ENCODE measurements at regions not wholly inside any gene's neighbourhood (a gene's known extent, or its start where the extent isn't known, plus 50 kb on each side); places are given as distances from the start of the nearest gene placed in this dataset.
"Not testable (repeated sequence)": the region's sequence is repeated elsewhere in the genome, so short reads cannot be mapped to it uniquely, and the experiment has no call there.

DNA sequence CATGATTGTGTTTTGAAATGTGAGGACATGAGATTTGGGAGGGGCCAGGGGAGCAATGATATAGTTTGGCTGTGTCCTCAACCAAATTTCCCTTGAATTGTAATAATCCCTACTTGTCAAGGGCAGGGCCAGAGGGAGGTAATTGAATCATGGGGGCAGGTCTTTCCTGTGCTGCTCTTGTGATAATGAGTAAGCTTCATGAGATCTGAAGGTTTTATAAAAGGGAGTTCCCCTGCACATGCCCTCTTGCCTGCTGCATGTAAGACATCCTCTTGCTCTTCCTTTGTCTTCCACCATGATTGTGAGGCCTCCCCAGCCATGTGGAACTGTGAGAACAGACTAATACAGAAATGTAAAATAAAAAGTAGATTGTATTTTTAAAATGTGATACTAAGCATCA lies 1294.9 kb downstream of the ADGRL3 start:
- Histone ChIP-seq H3K9me3 (no peaks in the 10 kb centered on the region), H3K27ac (no peak overlapping the region), H3K4me3 (no peak overlapping the region), H3K36me3 (no peaks in the 10 kb centered on the region), H3K4me1 (no peaks in the 10 kb centered on the region), H3K27me3 (no peaks in the 10 kb centered on the region)
- DNase-seq (ENCODE audit: low spot score) = no peak
- TF ChIP-seq, protein P1, sequence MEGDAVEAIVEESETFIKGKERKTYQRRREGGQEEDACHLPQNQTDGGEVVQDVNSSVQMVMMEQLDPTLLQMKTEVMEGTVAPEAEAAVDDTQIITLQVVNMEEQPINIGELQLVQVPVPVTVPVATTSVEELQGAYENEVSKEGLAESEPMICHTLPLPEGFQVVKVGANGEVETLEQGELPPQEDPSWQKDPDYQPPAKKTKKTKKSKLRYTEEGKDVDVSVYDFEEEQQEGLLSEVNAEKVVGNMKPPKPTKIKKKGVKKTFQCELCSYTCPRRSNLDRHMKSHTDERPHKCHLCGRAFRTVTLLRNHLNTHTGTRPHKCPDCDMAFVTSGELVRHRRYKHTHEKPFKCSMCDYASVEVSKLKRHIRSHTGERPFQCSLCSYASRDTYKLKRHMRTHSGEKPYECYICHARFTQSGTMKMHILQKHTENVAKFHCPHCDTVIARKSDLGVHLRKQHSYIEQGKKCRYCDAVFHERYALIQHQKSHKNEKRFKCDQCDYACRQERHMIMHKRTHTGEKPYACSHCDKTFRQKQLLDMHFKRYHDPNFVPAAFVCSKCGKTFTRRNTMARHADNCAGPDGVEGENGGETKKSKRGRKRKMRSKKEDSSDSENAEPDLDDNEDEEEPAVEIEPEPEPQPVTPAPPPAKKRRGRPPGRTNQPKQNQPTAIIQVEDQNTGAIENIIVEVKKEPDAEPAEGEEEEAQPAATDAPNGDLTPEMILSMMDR (IDR thresholded peaks at IDR 0.05) = no peak

GRCh38 chr4:62491756-62492155 lies 1291.6 kb downstream of the ADGRL3 start:
- H3K27ac ChIP-seq; H3K4me1 ChIP-seq; H3K4me3 ChIP-seq; H3K27me3 ChIP-seq; H3K9me3 ChIP-seq; H3K36me3 ChIP-seq; DNase-seq (ENCODE audit: low spot score): not testable (repeated sequence)

DNA sequence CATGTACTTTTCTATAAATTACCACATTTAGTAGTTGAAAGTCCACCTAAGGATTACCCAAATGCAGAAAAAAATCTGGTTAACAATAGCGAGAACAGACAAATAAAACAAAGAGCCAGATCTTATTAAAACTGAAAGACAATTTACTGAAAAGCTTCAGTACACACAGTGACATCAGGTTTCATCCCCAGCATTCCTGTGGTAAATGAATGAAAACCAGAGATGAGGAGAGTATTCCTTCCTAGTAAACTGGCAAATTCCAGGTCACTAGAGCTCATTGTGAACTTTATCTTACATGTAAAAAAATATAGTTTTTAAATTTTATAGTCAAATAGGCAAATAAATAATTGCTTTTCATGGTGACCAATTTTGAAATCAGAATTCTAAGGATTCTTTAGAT lies 1290.5 kb downstream of the ADGRL3 start:
- Histone ChIP-seq H3K4me1 (no peaks in the 10 kb centered on the region), H3K27ac (no peak overlapping the region), H3K9me3 (no peaks in the 10 kb centered on the region), H3K27me3 (no peaks in the 10 kb centered on the region), H3K36me3 (no peaks in the 10 kb centered on the region), H3K4me3 (no peak overlapping the region)
- TF ChIP-seq, protein P1 (IDR thresholded peaks at IDR 0.05) = no peak
- DNase-seq (ENCODE audit: low spot score) = no peak

DNA sequence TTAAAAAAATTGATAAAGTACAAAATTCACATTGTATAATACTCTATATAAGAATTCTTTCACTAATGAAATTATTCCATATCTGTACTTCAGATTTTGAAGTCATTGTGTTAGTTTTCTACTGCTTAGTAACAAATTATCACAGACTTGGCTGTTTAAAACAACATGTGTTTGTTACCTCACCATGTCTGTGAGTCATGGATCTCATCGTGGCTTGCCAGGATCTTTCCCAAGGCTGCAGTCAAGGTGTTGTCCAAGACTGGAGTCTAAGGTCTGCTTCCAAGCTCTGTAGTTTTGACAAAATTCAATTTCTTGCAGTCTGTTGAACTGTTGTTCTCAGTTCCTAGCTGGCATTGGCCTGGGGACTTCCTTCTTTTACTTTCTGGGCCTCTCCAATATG lies 1286.9 kb downstream of the ADGRL3 start:
- no peaks in the 10 kb centered on the region for H3K27me3 ChIP-seq
- H3K27ac ChIP-seq = no peak overlapping the region
- no peak for DNase-seq (ENCODE audit: low spot score)
- no peaks in the 10 kb centered on the region for H3K36me3 ChIP-seq
- H3K9me3 ChIP-seq = no peaks in the 10 kb centered on the region
- H3K4me1 ChIP-seq = no peaks in the 10 kb centered on the region
- TF ChIP-seq, protein P1 (IDR thresholded peaks at IDR 0.05) = no peak
- no peak overlapping the region for H3K4me3 ChIP-seq

GRCh38 chr4:62484357-62484756 lies 1284.2 kb downstream of the ADGRL3 start:
- TF ChIP-seq, protein P1 (IDR thresholded peaks at IDR 0.05) = no peak
- no peaks in the 10 kb centered on the region for H3K9me3 ChIP-seq
- no peaks in the 10 kb centered on the region for H3K4me1 ChIP-seq
- H3K4me3 ChIP-seq = no peak overlapping the region
- no peak overlapping the region for H3K27ac ChIP-seq
- no peaks in the 10 kb centered on the region for H3K36me3 ChIP-seq
- no peaks in the 10 kb centered on the region for H3K27me3 ChIP-seq
- DNase-seq (ENCODE audit: low spot score) = no peak

GRCh38 chr4:62482355-62482754 lies 1282.2 kb downstream of the ADGRL3 start:
- H3K4me3 ChIP-seq = no peak overlapping the region
- TF ChIP-seq, protein P1 (IDR thresholded peaks at IDR 0.05) = no peak
- H3K27me3 ChIP-seq = no peaks in the 10 kb centered on the region
- DNase-seq (ENCODE audit: low spot score) = no peak
- no peaks in the 10 kb centered on the region for H3K4me1 ChIP-seq
- H3K36me3 ChIP-seq = no peaks in the 10 kb centered on the region
- H3K27ac ChIP-seq = no peak overlapping the region
- H3K9me3 ChIP-seq = no peaks in the 10 kb centered on the region
